HepG2 (cell line): ENCODE measurements at regions not wholly inside any gene's neighbourhood (a gene's known extent, or its start where the extent isn't known, plus 50 kb on each side); places are given as distances from the start of the nearest gene placed in this dataset.

ENCODE experiments used
- CHD4 ChIP-seq: fragments of 200-600 bp; sonication (generic); IDR thresholded peaks from 2 replicates; pipeline ENCODE4 v1.7.0; 2017; ENCODE audit warnings: mild to moderate bottlenecking, low read length, borderline replicate concordance
- CTCF ChIP-seq: sonication (generic); formaldehyde crosslinking; IDR thresholded peaks from 2 replicates; pipeline ENCODE4 v1.5.0; 2020; ENCODE audit warnings: mild to moderate bottlenecking, missing genetic modification reagents, moderate library complexity
- GTF3A ChIP-seq: sonication (generic); formaldehyde crosslinking; conservative IDR thresholded peaks from 2 replicates; pipeline ENCODE4 v1.4.0; 2020; ENCODE audit warnings: mild to moderate bottlenecking, missing genetic modification reagents
- JUND ChIP-seq: sonication (generic); formaldehyde crosslinking; IDR thresholded peaks from 2 replicates; pipeline ENCODE4 v1.8.0; 2022; ENCODE audit warnings: mild to moderate bottlenecking, missing genetic modification reagents
- PCBP1 ChIP-seq: fragments of 200-400 bp; formaldehyde crosslinking; IDR thresholded peaks from 2 replicates; pipeline ENCODE4 v1.6.1; 2017; ENCODE audit warnings: mild to moderate bottlenecking, low read depth, low read length, borderline replicate concordance
- POLR2A ChIP-seq, 2 experiments: IDR thresholded peaks; 2 replicates each; pipeline ENCODE4 v1.6.1; 2011; ENCODE audit warnings: low read depth in 2 of 2, low read length in 2 of 2, mild to moderate bottlenecking in 1 of 2, moderate library complexity in 1 of 2; ENCODE audit not compliant: insufficient read depth in 1 of 2
- PREB ChIP-seq: sonication (generic); formaldehyde crosslinking; IDR thresholded peaks from 2 replicates; pipeline ENCODE4 v1.4.0; 2020; ENCODE audit warnings: missing genetic modification reagents
- PRPF4 ChIP-seq: fragments of 200-400 bp; formaldehyde crosslinking; IDR thresholded peaks from 2 replicates; pipeline ENCODE4 v1.6.1; 2016; ENCODE audit warnings: low read length, low read depth; ENCODE audit not compliant: poor library complexity, severe bottlenecking
- RNF219 ChIP-seq: sonication (generic); formaldehyde crosslinking; IDR thresholded peaks from 2 replicates; pipeline ENCODE4 v1.5.0; 2020; ENCODE audit warnings: mild to moderate bottlenecking, missing genetic modification reagents
- SP1 ChIP-seq, 2 experiments: fragments of 450-650 bp in 1 of 2; sonication (generic) in 1 of 2; formaldehyde crosslinking in 1 of 2; IDR thresholded peaks; 2 replicates each; pipeline versions ENCODE4 v1.4.0 to v1.6.1; 2016 to 2020; ENCODE audit warnings: missing genetic modification reagents in 1 of 2

- TF ChIP-seq JUND (CRISPR knock-in tag) (no peak), CTCF (CRISPR knock-in tag) (no peak), PCBP1 (no peak), PRPF4 (no peak), CHD4 (no peak), POLR2A (IDR thresholded peaks at IDR 0.05; ENCODE audit: insufficient read depth in 1 of 2, low read depth in 2 of 2, low read length in 2 of 2) (no peak), RNF219 (CRISPR knock-in tag) (no peak), SP1 (IDR thresholded peaks at IDR 0.05) (no peak), SP1 (CRISPR knock-in tag; IDR thresholded peaks at IDR 0.05) (no peak), PREB (CRISPR knock-in tag) (no peak), GTF3A (CRISPR knock-in tag) (no peak)
Measured at GRCh38 chr11:46181387-46181786, 60.1 kb upstream of the PHF21A start.
